HG03175 (cell line): ENCODE measurements at regions not wholly inside any gene's neighbourhood (a gene's known extent, or its start where the extent isn't known, plus 50 kb on each side); places are given as distances from the start of the nearest gene placed in this dataset.

Source experiments
- ATAC-seq: cut with Tn5 transposase; IDR thresholded peaks from one replicate; pipeline ENCODE4 v1.9.1; 2021; ENCODE audit warnings: mild to moderate bottlenecking, moderate library complexity; ENCODE audit not compliant: unreplicated experiment

DNA sequence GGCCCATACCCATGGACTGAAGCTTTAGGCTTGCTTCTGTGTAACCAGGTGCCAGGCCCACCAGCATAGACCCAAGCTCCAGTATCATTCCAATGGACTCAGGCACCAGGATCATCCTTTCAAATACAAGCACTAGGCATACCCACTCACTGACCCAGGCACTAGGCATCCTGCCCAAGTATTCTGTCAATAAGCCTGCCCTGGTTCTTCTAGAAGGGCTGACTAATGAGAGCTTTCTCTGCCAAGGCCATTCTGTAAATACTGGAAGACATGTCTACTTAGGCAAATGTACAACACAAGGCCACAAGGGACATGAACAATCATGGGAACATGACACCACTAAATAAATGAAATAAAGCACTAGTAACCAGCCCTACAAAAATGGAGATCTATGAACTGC lies 352.2 kb downstream of the FSCB start:
- no peak for ATAC-seq

GRCh38 chr14:44154446-44154845 lies 352.6 kb downstream of the FSCB start:
- no peak for ATAC-seq

DNA sequence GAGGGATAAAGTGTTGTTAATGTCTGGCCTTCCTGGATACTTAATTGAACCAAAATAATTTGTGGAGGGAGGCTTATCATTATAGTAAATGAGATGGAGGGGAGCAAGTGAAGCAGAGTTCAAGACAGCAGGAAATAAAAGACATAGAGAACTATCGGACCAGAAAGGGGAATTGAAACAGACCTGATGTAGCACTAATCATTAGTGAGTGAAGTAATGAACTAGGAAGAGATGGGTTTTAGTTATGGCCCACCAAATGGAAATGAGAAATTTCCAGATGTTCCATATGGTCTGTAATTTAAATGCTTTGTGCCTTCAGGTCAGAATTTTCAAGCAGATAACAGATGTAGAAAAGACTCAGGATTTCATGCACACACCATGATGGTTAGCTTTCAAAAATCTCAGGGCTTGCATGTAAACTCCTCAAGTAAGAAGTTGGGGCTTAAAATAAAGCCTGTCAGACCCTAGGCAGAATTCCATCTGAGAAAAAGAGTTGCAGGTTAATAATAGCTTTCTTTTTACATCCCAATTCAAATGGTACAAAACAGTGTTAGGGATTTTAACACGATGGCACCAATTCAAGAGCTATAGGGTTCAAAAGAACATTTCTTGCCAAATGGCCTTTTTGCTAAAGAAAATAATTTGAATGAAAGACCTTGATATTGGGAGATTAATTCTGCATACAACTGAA lies 355.8 kb downstream of the FSCB start:
- no peak for ATAC-seq

DNA sequence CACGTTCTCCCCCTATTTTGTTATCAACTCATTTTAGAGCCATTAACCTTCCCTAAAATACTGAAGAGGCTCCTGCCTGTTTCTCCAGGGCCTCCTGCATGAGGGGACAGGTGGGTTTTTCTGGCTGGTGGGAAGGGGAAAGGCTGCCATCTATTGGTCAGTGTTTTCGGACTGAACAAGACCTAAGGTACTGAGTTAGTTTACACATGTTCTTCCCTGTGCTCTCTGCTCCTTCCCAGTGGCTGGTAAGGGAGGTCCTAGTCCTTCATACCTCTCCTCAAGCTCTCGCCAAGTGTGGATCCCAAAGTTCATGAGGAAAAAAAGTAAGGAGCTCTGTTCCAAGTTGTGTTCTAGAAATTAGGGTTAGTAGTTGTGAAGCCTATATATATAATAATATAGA lies 357.5 kb downstream of the FSCB start:
- ATAC-seq, result no peak

DNA sequence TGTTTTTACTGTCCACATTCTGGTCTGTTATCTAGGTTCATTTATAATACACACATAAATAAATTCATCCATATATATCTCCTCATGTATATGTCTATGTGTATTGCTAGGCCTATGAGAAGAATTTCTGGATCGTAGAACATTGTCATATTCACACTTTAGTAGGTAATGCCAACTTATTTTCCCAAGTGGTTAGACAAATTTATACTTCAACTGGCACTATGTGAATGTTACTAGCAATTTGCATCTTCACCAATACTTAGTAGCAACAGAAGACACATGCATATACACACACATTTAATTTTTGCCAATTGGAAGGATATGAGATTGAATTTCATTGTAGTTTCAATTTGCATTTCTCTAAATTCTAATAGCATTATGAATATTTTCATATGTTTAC lies 365.1 kb downstream of the FSCB start:
- ATAC-seq, result no peak

- ATAC-seq, result no peak
These were observed 371.1 kb downstream of the FSCB start for GRCh38 chr14:44135972-44136371.

DNA sequence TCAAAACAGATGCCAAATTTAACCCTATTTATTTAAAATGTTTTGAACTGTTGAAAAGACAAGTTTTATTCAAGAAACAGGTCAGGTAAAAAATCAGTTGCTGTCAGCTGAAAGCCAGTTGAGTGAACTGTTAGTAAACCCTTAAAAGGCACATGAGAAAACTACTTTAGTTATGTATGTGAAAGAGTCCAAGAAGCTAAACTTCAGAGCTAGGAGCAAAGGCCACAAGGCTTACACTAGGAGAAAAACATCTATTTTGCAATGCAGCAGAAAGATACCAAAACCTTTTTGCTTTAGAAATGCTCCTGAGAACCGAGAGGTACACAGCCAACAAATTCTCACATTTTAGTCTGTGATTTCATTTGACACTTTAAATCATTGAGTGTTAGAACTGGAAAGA lies 375.2 kb downstream of the FSCB start:
- ATAC-seq, result no peak

DNA sequence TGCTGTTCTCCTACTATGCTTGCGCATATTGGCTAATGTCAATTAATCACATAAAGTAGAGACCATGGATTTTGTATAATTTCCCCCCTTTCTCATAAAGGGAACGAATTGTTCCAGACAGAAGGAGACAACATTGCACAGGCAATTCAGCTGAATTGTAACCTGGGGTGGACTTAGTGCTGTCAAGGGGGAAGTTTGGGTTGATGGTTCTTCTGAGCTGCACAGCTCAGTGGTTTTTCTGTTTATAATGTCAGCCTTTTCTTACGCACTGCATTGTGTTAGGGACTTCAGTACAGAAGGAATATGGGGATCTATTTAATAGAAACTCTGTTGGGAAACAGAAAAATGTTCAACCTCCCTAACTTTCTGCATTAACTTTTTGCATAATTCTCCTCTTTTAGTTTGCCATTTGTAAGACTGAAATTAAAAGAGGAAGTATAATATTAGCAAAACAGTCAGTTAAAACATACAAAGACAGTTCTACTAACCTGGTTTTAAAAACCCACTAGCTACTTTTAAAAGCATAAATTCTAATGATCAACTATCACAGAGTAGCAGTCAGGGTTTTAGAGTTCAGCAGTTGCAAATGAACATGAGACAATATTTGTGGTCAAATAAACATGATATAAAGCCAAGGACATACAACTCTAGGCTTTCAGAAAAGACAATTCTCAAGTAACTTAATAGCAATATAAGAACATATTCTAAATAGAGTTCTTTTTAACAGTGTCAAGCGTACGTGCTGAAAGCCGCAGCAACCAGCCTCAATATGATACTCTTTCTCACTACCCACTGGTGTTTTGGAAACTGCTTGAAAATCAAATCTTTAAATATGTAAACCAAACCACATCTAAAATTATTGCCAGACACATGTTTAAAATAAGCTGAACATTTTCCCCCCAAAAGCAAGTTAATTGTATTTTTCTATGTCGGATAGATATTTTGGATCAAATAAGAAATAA lies 393.0 kb downstream of the FSCB start:
- no peak for ATAC-seq

DNA sequence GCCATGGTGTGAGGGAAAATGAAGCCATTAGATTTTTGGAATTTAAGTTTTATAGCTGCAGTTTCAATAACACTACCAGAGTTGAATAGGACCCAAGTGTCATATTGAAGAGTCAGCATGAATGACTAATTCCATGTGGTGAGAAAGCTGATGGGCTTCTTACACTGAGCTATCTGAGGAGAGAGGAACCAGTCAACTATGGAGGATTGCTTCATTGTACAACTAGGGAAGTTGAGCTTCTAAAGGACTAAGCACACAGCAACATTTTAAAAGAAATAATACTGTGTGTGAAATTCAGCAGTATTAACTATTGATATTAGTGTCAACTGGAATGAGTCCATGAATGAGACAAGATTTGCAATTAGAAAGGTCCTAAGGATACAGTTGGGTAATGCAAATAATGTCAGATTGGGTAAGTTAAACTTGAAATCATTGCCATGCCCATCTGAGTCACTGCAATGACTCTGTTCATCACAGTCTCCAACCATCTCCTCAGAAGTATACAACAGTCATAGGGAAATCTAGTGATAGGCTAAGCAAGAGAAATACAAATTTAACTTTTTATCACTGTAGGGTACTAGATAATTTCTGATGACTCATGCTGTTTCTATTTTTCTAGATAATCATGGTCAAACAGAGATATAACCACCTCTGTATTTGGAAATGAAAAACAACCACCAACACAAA lies 394.2 kb downstream of the FSCB start:
- ATAC-seq, result no peak

DNA sequence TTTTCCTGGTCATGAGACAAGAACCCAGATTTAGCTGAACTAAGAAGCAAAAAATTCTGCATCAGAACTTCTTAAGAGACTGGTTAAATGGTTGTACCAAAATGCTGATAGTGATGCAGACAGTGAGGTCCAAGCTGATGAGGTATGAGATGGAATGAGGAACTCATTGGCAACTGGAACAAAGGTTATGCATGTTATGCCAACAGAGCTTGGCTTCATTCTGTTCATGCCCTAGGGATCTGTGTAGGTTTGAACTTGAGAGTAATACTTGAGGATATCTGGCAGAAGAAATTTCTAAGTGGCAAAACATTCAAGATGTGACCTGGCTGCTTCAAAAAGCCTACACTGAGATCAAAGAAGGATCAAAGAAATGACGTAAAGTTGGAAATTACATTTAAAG lies 398.0 kb downstream of the FSCB start:
- no peak for ATAC-seq

DNA sequence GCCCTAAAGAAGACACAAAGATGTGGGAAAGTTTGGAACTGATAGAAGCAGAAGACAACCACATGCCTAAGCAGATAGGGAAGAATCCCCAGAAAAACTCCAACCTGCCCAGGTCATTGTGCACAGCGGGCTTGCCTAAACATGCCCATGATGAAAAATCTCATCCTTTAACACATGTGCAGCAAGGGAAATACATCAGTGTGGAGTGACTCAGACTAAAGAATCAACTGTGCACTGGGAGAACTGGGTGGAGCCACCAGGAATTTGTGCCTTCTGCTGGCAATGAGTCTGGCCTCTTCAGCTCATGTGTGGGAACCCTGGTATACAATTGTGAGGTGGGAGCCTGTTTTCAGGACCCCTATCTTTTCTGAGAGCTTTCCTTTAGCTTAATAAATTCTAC lies 398.5 kb downstream of the FSCB start:
- no peak for ATAC-seq

GRCh38 chr14:44107156-44107555 lies 399.9 kb downstream of the FSCB start:
- ATAC-seq, result no peak

DNA sequence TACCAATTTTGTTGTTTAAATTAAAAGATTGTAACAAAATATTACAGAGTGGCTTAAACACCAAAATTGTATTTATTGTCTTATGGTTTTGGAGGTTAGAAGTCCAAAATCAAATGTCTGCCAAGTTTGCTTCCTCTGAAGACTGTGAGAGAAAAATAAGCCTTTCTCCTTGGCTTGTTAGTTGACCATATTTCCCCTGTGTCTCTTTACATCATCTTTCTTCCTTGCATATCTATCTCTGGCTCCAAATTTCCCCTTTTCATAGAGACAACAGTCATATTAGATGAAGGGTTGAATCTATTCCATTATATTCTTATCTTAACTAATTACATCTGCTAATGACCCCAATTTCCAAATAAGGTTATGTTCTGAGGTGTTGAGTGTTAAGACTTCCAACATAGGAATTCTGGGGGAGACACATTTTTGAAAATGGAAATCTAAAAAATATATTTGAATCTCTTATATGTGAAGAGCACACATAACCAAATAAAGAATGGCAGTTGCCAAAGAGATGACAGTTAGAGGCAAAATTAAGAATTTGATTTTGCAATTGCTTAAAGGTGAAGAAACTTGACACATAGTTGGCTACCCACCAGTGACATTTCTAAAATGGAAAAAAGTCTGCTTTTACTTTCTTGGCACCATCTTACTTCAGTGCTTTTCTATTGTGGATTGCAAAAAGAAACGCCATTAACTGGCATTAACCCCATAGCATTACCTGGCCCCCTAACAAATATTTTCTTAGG lies 407.2 kb downstream of the FSCB start:
- no peak for ATAC-seq

GRCh38 chr14:44081146-44081545 lies 425.9 kb downstream of the FSCB start:
- no peak for ATAC-seq

DNA sequence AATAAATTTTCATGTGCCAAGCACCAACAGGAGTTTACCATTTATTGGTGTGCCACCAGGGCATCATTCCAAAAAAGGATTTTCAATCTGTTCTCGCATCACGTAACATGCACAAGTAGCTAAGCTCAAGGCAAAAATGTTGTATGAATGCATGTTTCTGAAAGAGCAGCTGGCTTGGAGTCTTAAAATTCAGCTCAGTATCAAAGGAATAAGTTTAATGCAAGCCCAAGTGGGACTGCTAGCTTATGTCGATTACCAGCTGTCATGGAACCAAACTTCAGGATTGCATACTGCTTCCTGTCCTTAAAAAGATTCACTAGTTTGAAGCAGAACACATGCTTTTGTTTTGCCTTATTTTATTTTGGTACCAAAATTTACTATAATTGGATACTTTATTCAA lies 437.0 kb downstream of the FSCB start:
- no peak for ATAC-seq

GRCh38 chr14:44053422-44053821 lies 453.7 kb downstream of the FSCB start:
- ATAC-seq, result no peak

DNA sequence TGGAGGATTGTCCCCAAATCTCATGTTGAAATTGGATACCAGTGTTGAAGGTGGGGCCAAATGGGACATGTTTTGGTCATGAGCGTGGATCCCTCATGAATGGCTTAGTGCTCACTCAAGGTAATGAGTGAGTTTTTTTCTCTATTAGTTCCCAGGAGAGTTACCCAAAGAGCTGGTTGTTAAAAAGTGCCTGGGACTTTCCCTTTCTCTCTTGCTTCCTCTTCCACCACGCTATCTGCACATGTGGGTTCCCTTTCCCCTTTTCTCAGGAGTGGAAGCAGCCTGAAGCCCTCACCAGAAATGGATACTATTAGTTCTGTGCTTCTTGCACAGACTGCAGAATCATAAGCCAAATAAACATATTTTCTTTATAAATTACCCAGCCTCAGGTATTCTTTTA lies 465.4 kb downstream of the FSCB start:
- ATAC-seq, result no peak

GRCh38 chr14:44040561-44040960 lies 466.5 kb downstream of the FSCB start:
- no peak for ATAC-seq

GRCh38 chr14:44036248-44036647 lies 470.8 kb downstream of the FSCB start:
- no peak for ATAC-seq

- no peak for ATAC-seq
These were observed 471.4 kb downstream of the FSCB start for GRCh38 chr14:44035707-44036106.

GRCh38 chr14:44030831-44031383 lies 476.2 kb downstream of the FSCB start:
- no peak for ATAC-seq
